ENCODE measurements at regions not wholly inside any gene's neighbourhood (a gene's known extent, or its start where the extent isn't known, plus 50 kb on each side); places are given as distances from the start of the nearest gene placed in this dataset.
"Not testable (repeated sequence)": the region's sequence is repeated elsewhere in the genome, so short reads cannot be mapped to it uniquely, and the experiment has no call there.

DNA sequence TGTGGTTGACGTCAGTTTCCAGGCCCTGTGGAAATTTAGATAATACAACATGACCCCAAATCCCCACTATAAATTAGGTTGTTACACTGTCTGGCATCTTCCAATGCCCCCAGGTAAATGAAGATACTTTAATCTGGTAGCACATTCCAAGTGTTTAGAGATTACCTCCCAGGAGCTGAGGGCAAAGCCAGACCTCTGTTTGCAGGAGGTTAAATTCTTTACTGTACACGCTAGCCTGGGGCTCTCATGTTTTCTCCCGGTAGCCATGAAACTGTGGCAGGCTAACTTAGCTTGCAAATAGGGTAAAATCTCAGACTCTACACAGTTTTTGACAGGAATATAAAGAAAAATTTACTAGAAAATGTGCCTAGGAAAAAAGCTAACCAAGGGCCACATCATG lies 450.0 kb downstream of the PDGFC start:
- Histone ChIP-seq H3K9me3 (ENCODE audit: control insufficient read depth in 2 of 2, insufficient read depth in 1 of 2, low read depth in 1 of 2, low read length in 1 of 2) (no peaks in the 10 kb centered on the region), H3K27ac (ENCODE audit: low read depth in 1 of 3, low read length in 2 of 3) (no peak overlapping the region), H3K27me3 (ENCODE audit: control insufficient read depth in 3 of 3, insufficient read depth in 3 of 3, low read length in 3 of 3) (no peaks in the 10 kb centered on the region), H3K36me3 (ENCODE audit: control insufficient read depth in 3 of 3, insufficient read depth in 2 of 3, low read depth in 1 of 3, low read length in 3 of 3) (no peaks in the 10 kb centered on the region), H3K4me3 (ENCODE audit: low read depth in 1 of 3, low read length in 3 of 3) (no peak overlapping the region), H3K4me1 (ENCODE audit: control insufficient read depth in 3 of 3, insufficient read depth in 2 of 3, low read depth in 1 of 3, low read length in 2 of 3) (no peaks in the 10 kb centered on the region)
- DNase-seq (no peak), FAIRE-seq (no peak)
- WGBS, 3 donors, result 78 to 91% (median 79%) methylated on average over 3 of the region's 3 CpGs

DNA sequence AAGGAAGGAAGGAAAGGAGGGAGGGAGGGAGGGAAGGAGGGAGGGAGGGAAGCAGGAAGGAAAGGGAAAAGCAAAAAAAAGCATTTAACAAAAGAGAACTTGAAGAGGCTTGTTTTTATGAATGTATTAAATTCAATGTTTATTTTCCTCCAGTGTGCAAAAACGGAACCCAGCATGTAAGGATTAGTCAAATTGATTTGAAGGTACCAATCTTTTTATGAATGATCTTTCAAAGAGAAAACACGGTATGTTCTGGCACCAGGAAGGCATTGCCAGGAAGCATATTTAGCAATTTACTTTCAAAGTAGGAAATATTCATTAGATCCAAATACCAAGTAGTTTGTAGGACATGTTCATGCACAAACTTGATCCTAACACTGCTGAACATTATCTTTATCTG lies 453.6 kb downstream of the PDGFC start:
- H3K4me1 ChIP-seq (ENCODE audit: control insufficient read depth in 3 of 3, insufficient read depth in 2 of 3, low read depth in 1 of 3, low read length in 2 of 3), result no peaks in the 10 kb centered on the region
- no peak overlapping the region for H3K4me3 ChIP-seq (ENCODE audit: low read depth in 1 of 3, low read length in 3 of 3)
- H3K27me3 ChIP-seq (ENCODE audit: control insufficient read depth in 3 of 3, insufficient read depth in 3 of 3, low read length in 3 of 3), result no peaks in the 10 kb centered on the region
- no peaks in the 10 kb centered on the region for H3K9me3 ChIP-seq (ENCODE audit: control insufficient read depth in 2 of 2, insufficient read depth in 1 of 2, low read depth in 1 of 2, low read length in 1 of 2)
- no peak for FAIRE-seq
- 52 to 70% (median 55%) methylated on average over 2 of the region's 2 CpGs for WGBS, 3 donors
- no peak for DNase-seq
- no peak overlapping the region for H3K27ac ChIP-seq (ENCODE audit: low read depth in 1 of 3, low read length in 2 of 3)
- no peaks in the 10 kb centered on the region for H3K36me3 ChIP-seq (ENCODE audit: control insufficient read depth in 3 of 3, insufficient read depth in 2 of 3, low read depth in 1 of 3, low read length in 3 of 3)

DNA sequence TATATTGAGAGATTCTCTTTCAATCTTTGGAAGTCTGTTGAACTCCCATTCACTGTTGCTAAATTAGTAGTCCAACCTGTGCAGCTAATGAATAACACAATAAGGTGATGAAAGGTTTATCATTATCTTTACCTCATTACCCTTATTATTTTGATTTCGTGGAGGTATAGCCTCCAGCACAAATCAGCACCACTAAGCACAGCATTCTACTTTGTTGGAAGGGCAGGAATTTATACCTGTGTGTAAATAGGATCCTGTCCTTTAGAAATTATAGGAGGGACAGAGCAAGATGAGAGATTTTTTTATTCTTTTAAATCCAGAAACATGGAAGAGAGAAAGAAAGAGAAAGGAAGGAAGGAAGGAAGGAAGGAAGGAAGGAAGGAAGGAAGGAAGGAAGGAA lies 454.1 kb downstream of the PDGFC start:
- H3K27ac ChIP-seq (ENCODE audit: low read depth in 1 of 3, low read length in 2 of 3), result no peak overlapping the region
- 17 to 66% (median 33%) methylated on average over 1 of the region's 1 CpG for WGBS, 3 donors
- DNase-seq (no peak), FAIRE-seq (no peak)
- no peaks in the 10 kb centered on the region for H3K4me1 ChIP-seq (ENCODE audit: control insufficient read depth in 3 of 3, insufficient read depth in 2 of 3, low read depth in 1 of 3, low read length in 2 of 3)
- H3K27me3 ChIP-seq (ENCODE audit: control insufficient read depth in 3 of 3, insufficient read depth in 3 of 3, low read length in 3 of 3), result no peaks in the 10 kb centered on the region
- no peaks in the 10 kb centered on the region for H3K36me3 ChIP-seq (ENCODE audit: control insufficient read depth in 3 of 3, insufficient read depth in 2 of 3, low read depth in 1 of 3, low read length in 3 of 3)
- no peaks in the 10 kb centered on the region for H3K9me3 ChIP-seq (ENCODE audit: control insufficient read depth in 2 of 2, insufficient read depth in 1 of 2, low read depth in 1 of 2, low read length in 1 of 2)
- no peak overlapping the region for H3K4me3 ChIP-seq (ENCODE audit: low read depth in 1 of 3, low read length in 3 of 3)

DNA sequence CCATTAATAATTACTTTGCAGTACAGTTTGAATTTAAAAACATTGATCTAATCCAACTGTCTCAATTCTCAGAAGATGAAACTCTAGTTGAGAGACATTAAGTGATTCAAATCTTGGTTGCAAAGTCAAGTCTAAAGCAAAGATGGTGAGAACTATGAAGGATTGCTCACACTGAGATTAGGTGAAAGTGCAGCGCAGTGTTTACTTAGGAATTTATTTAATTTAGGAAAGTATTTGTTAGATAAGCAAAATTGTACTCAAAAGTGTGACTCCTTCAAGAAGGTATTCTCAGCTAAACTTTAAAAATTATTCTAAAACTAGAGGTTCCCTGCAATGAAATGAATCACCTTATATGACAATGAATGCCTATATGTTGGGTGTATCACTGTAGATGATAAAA lies 454.9 kb downstream of the PDGFC start:
- 68 to 76% (median 72%) methylated on average over 1 of the region's 1 CpG for WGBS, 3 donors
- no peaks in the 10 kb centered on the region for H3K4me1 ChIP-seq (ENCODE audit: control insufficient read depth in 3 of 3, insufficient read depth in 2 of 3, low read depth in 1 of 3, low read length in 2 of 3)
- H3K4me3 ChIP-seq (ENCODE audit: low read depth in 1 of 3, low read length in 3 of 3), result no peak overlapping the region
- H3K9me3 ChIP-seq (ENCODE audit: control insufficient read depth in 2 of 2, insufficient read depth in 1 of 2, low read depth in 1 of 2, low read length in 1 of 2), result no peaks in the 10 kb centered on the region
- no peaks in the 10 kb centered on the region for H3K36me3 ChIP-seq (ENCODE audit: control insufficient read depth in 3 of 3, insufficient read depth in 2 of 3, low read depth in 1 of 3, low read length in 3 of 3)
- FAIRE-seq, result no peak
- no peaks in the 10 kb centered on the region for H3K27me3 ChIP-seq (ENCODE audit: control insufficient read depth in 3 of 3, insufficient read depth in 3 of 3, low read length in 3 of 3)
- H3K27ac ChIP-seq (ENCODE audit: low read depth in 1 of 3, low read length in 2 of 3), result no peak overlapping the region
- DNase-seq, result no peak

DNA sequence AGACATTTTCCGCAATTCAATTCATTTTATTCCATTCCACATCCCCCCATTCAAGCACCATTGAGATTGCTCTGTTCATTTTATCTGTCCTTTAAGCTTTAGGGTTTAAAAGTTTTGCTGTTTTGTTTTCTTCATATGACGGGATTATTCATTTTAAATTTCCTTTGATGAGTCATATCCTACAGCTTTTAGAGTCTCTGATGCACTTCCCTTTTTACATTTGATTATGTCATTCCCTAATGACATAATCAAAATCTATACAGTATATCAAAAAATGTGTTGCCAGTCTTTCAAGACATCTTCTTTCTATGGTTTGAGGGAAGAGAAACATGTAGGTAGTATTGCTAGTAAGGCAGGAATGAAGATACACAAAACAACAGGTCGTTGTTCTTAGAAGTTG lies 456.3 kb downstream of the PDGFC start:
- H3K4me1 ChIP-seq (ENCODE audit: control insufficient read depth in 3 of 3, insufficient read depth in 2 of 3, low read depth in 1 of 3, low read length in 2 of 3), result no peaks in the 10 kb centered on the region
- no peak overlapping the region for H3K4me3 ChIP-seq (ENCODE audit: low read depth in 1 of 3, low read length in 3 of 3)
- no peak for DNase-seq
- H3K9me3 ChIP-seq (ENCODE audit: control insufficient read depth in 2 of 2, insufficient read depth in 1 of 2, low read depth in 1 of 2, low read length in 1 of 2), result no peaks in the 10 kb centered on the region
- H3K36me3 ChIP-seq (ENCODE audit: control insufficient read depth in 3 of 3, insufficient read depth in 2 of 3, low read depth in 1 of 3, low read length in 3 of 3), result no peaks in the 10 kb centered on the region
- H3K27me3 ChIP-seq (ENCODE audit: control insufficient read depth in 3 of 3, insufficient read depth in 3 of 3, low read length in 3 of 3), result no peaks in the 10 kb centered on the region
- 51 to 77% (median 61%) methylated on average over 3 of the region's 3 CpGs for WGBS, 3 donors
- no peak for FAIRE-seq
- no peak overlapping the region for H3K27ac ChIP-seq (ENCODE audit: low read depth in 1 of 3, low read length in 2 of 3)

DNA sequence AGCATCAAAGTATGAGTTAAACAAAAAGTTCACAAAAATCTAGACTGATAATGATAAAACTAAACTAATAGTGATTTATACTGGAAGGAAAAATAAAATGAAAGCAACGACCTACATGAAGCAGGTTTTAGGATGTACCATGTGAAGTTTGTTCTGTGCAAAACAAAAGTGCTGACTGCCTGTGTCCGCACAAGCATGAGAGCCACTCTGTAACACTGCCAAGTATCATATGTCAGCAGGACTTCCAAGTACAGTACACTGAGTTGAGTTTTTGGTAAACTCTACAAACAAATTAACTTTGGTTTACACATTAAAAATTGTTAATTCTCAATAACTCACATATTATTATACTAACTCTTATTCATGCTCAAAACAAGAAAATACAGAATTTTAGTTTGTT lies 459.0 kb downstream of the PDGFC start:
- 53 to 66% (median 58%) methylated on average over 2 of the region's 2 CpGs for WGBS, 3 donors
- DNase-seq (no peak), FAIRE-seq (no peak)

DNA sequence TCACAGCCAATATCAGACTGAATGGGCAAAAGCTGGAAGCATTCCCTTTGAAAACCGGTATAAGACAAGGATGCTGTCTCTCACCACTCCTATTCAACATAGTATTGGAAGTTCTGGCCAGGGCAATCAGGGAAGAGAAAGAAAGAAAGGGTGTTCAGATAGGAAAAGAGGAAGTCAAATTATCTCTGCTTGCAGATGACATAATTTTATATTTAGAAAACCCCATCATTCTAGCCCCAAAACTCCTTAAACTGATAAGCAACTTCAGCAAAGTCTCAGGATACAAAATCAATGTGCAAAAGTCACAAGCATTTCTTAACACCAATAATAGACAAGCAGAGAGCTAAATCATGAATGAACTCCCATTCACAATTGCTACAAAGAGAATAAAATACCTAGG lies 461.7 kb downstream of the PDGFC start:
- H3K36me3 ChIP-seq (ENCODE audit: control insufficient read depth in 3 of 3, insufficient read depth in 2 of 3, low read depth in 1 of 3, low read length in 3 of 3); FAIRE-seq; H3K9me3 ChIP-seq (ENCODE audit: control insufficient read depth in 2 of 2, insufficient read depth in 1 of 2, low read depth in 1 of 2, low read length in 1 of 2); H3K27ac ChIP-seq (ENCODE audit: low read depth in 1 of 3, low read length in 2 of 3); H3K27me3 ChIP-seq (ENCODE audit: control insufficient read depth in 3 of 3, insufficient read depth in 3 of 3, low read length in 3 of 3); H3K4me1 ChIP-seq (ENCODE audit: control insufficient read depth in 3 of 3, insufficient read depth in 2 of 3, low read depth in 1 of 3, low read length in 2 of 3); DNase-seq; H3K4me3 ChIP-seq (ENCODE audit: low read depth in 1 of 3, low read length in 3 of 3): not testable (repeated sequence)
- WGBS, 3 donors, result 82 to 100% (median 86%) methylated on average over 1 of the region's 1 CpG

More for the DNA sequence above, 459.0 kb downstream of the PDGFC start:
- Histone ChIP-seq H3K9me3 (ENCODE audit: control insufficient read depth in 2 of 2, insufficient read depth in 1 of 2, low read depth in 1 of 2, low read length in 1 of 2) (no peaks in the 10 kb centered on the region), H3K27ac (ENCODE audit: low read depth in 1 of 3, low read length in 2 of 3) (no peak overlapping the region), H3K27me3 (ENCODE audit: control insufficient read depth in 3 of 3, insufficient read depth in 3 of 3, low read length in 3 of 3) (no peaks in the 10 kb centered on the region), H3K36me3 (ENCODE audit: control insufficient read depth in 3 of 3, insufficient read depth in 2 of 3, low read depth in 1 of 3, low read length in 3 of 3) (no peaks in the 10 kb centered on the region), H3K4me1 (ENCODE audit: control insufficient read depth in 3 of 3, insufficient read depth in 2 of 3, low read depth in 1 of 3, low read length in 2 of 3) (no peaks in the 10 kb centered on the region), H3K4me3 (ENCODE audit: low read depth in 1 of 3, low read length in 3 of 3) (no peak overlapping the region)

DNA sequence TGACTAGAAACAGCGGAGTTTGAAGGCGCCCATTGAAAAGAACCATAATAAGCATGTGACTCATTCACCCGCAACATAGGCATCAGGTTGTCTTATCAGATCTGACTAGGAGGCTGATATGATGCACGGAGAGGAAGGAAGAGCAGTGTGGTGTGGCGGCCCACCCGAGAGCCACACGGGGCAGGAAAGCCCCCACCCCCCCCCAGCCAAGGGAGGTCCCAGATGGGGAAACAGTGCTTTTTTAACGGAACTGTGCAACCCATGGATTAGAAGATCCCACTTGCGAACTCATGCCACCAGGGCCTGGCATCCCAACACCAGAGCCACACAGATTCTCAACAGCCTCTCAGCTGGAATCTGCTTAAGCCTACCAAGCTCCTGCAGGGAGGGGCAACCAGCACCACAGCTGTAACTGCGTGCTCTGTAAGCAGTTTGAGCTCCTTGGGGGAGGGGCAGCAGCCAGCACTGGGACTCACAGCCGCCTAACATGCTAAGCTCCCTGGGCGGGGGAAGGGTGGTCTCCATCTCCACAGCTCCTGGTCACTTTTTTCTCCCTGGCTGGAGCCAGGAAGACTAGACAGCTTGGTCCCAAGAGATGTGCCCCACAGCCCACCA lies 466.2 kb downstream of the PDGFC start:
- no peaks in the 10 kb centered on the region for H3K4me1 ChIP-seq (ENCODE audit: control insufficient read depth in 3 of 3, insufficient read depth in 2 of 3, low read depth in 1 of 3, low read length in 2 of 3)
- no peak overlapping the region for H3K27ac ChIP-seq (ENCODE audit: low read depth in 1 of 3, low read length in 2 of 3)
- WGBS, 3 donors, result 66 to 77% (median 76%) methylated on average over 12 of the region's 12 CpGs
- DNase-seq, result no peak
- no peak for FAIRE-seq
- H3K4me3 ChIP-seq (ENCODE audit: low read depth in 1 of 3, low read length in 3 of 3), result no peak overlapping the region
- H3K9me3 ChIP-seq (ENCODE audit: control insufficient read depth in 2 of 2, insufficient read depth in 1 of 2, low read depth in 1 of 2, low read length in 1 of 2), result no peaks in the 10 kb centered on the region
- H3K27me3 ChIP-seq (ENCODE audit: control insufficient read depth in 3 of 3, insufficient read depth in 3 of 3, low read length in 3 of 3), result no peaks in the 10 kb centered on the region
- H3K36me3 ChIP-seq (ENCODE audit: control insufficient read depth in 3 of 3, insufficient read depth in 2 of 3, low read depth in 1 of 3, low read length in 3 of 3), result no peaks in the 10 kb centered on the region

DNA sequence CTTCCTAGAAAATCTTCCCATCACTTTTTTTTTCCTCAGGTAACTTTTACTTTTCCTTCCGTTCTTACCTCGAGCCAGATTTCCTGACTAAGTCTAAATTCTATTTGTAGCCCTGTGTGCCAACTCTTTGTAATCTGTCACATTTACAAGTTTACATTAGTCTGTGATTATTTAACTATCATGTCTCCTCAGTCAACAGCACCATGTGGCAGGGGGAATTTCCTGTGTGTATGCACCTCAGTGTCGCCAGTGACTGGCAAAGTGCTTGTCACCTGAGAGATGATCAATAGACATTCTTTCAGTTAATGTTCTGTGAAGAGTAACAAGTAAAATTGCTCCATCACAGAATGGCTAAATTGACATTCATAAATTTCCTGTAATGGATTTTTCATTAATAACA lies 468.5 kb downstream of the PDGFC start:
- DNase-seq (no peak), FAIRE-seq (no peak)
- Histone ChIP-seq H3K9me3 (ENCODE audit: control insufficient read depth in 2 of 2, insufficient read depth in 1 of 2, low read depth in 1 of 2, low read length in 1 of 2) (no peaks in the 10 kb centered on the region), H3K27me3 (ENCODE audit: control insufficient read depth in 3 of 3, insufficient read depth in 3 of 3, low read length in 3 of 3) (no peaks in the 10 kb centered on the region), H3K4me3 (ENCODE audit: low read depth in 1 of 3, low read length in 3 of 3) (no peak overlapping the region), H3K36me3 (ENCODE audit: control insufficient read depth in 3 of 3, insufficient read depth in 2 of 3, low read depth in 1 of 3, low read length in 3 of 3) (no peaks in the 10 kb centered on the region), H3K4me1 (ENCODE audit: control insufficient read depth in 3 of 3, insufficient read depth in 2 of 3, low read depth in 1 of 3, low read length in 2 of 3) (no peaks in the 10 kb centered on the region), H3K27ac (ENCODE audit: low read depth in 1 of 3, low read length in 2 of 3) (no peak overlapping the region)
- WGBS, 3 donors, result 26 to 61% (median 40%) methylated on average over 3 of the region's 3 CpGs

Measured in small intestine (tissue), 7 donors.